Peyer's patch (tissue), 4 donors: ENCODE measurements at regions not wholly inside any gene's neighbourhood (a gene's known extent, or its start where the extent isn't known, plus 50 kb on each side); places are given as distances from the start of the nearest gene placed in this dataset.

Source experiments
- CTCF ChIP-seq, 6 experiments: fragments of 450-650 bp in 4 of 6; fragments of 200-600 bp in 2 of 6; sonication (generic) in 1 of 6; IDR thresholded peaks; one replicate each; pipeline ENCODE4 v1.5.1; 2017 to 2019; ENCODE audit warnings: antibody characterized with exemption in 6 of 6, mild to moderate bottlenecking in 3 of 6, moderate library complexity in 1 of 6
- POLR2A ChIP-seq, 2 donors: fragments of 450-650 bp; IDR thresholded peaks; one replicate each; pipeline ENCODE4 v1.5.1; 2017; ENCODE audit warnings: antibody characterized with exemption in 2 of 2, mild to moderate bottlenecking in 2 of 2, moderate library complexity in 2 of 2

- TF ChIP-seq POLR2A (IDR thresholded peaks at IDR 0.05) (no peak), CTCF (IDR thresholded peaks at IDR 0.05) (no peak)
Observed at GRCh38 chr19:27684293-27684692, 1528.7 kb downstream of the UQCRFS1 start.
